ENCODE measurements at regions not wholly inside any gene's neighbourhood (a gene's known extent, or its start where the extent isn't known, plus 50 kb on each side); places are given as distances from the start of the nearest gene placed in this dataset.

- Histone ChIP-seq H3K9me3 (ENCODE audit: insufficient read depth, low read length) (no peaks in the 10 kb centered on the region), H3K27ac (ENCODE audit: low read length) (no peak overlapping the region), H3K36me3 (replicated peaks; ENCODE audit: low read depth, low read length) (no peaks in the 10 kb centered on the region), H3K4me3 (ENCODE audit: low read length) (no peak overlapping the region), H3K27me3 (ENCODE audit: low read depth, low read length) (peaks cover 28% of the 10 kb centered on the region), H2AFZ (ENCODE audit: low read depth, low read length) (no peak overlapping the region), H3K9ac (ENCODE audit: low read length) (no peak overlapping the region), H3K4me1 (ENCODE audit: low read length) (no peaks in the 10 kb centered on the region), H3K79me2 (ENCODE audit: low read length) (no peaks in the 10 kb centered on the region), H3K4me2 (ENCODE audit: low read length) (no peak overlapping the region), H4K20me1 (ENCODE audit: insufficient read depth, low read length) (no peaks in the 10 kb centered on the region)
- TF ChIP-seq CTCF (IDR thresholded peaks at IDR 0.05; ENCODE audit: low read depth, low read length), result no peak
- no peak for TF ChIP-seq EZH2phosphoT487 (IDR thresholded peaks at IDR 0.05; ENCODE audit: low read depth)
Observed at GRCh38 chr9:120281665-120282064, 298.3 kb downstream of the CDK5RAP2 start.

GRCh38 chr9:120267929-120268328 lies 312.0 kb downstream of the CDK5RAP2 start:
- Histone ChIP-seq H4K20me1 (ENCODE audit: insufficient read depth, low read length) (no peaks in the 10 kb centered on the region), H3K27me3 (ENCODE audit: low read depth, low read length) (peaks cover 9% of the 10 kb centered on the region), H3K9ac (ENCODE audit: low read length) (no peak overlapping the region), H3K4me1 (ENCODE audit: low read length) (no peaks in the 10 kb centered on the region), H3K4me2 (ENCODE audit: low read length) (no peak overlapping the region), H2AFZ (ENCODE audit: low read depth, low read length) (no peak overlapping the region), H3K4me3 (ENCODE audit: low read length) (no peak overlapping the region), H3K36me3 (replicated peaks; ENCODE audit: low read depth, low read length) (no peaks in the 10 kb centered on the region), H3K79me2 (ENCODE audit: low read length) (no peaks in the 10 kb centered on the region), H3K27ac (ENCODE audit: low read length) (no peak overlapping the region), H3K9me3 (ENCODE audit: insufficient read depth, low read length) (no peaks in the 10 kb centered on the region)
- TF ChIP-seq CTCF (IDR thresholded peaks at IDR 0.05; ENCODE audit: low read depth, low read length) (no peak), EZH2phosphoT487 (IDR thresholded peaks at IDR 0.05; ENCODE audit: low read depth) (no peak)

GRCh38 chr9:120265791-120266190 lies 314.2 kb downstream of the CDK5RAP2 start:
- H3K9ac ChIP-seq (ENCODE audit: low read length), result no peak overlapping the region
- no peaks in the 10 kb centered on the region for H3K36me3 ChIP-seq (replicated peaks; ENCODE audit: low read depth, low read length)
- no peak overlapping the region for H2AFZ ChIP-seq (ENCODE audit: low read depth, low read length)

GRCh38 chr9:120264528-120264927 lies 315.4 kb downstream of the CDK5RAP2 start:
- TF ChIP-seq CTCF (IDR thresholded peaks at IDR 0.05; ENCODE audit: low read depth, low read length), result no peak
- no peak for TF ChIP-seq EZH2phosphoT487 (IDR thresholded peaks at IDR 0.05; ENCODE audit: low read depth)
- Histone ChIP-seq H3K4me1 (ENCODE audit: low read length) (no peaks in the 10 kb centered on the region), H3K36me3 (replicated peaks; ENCODE audit: low read depth, low read length) (no peaks in the 10 kb centered on the region), H3K4me3 (ENCODE audit: low read length) (no peak overlapping the region), H4K20me1 (ENCODE audit: insufficient read depth, low read length) (no peaks in the 10 kb centered on the region), H3K27ac (ENCODE audit: low read length) (no peak overlapping the region), H3K9ac (ENCODE audit: low read length) (no peak overlapping the region), H3K79me2 (ENCODE audit: low read length) (no peaks in the 10 kb centered on the region), H3K27me3 (ENCODE audit: low read depth, low read length) (peaks cover 14% of the 10 kb centered on the region), H2AFZ (ENCODE audit: low read depth, low read length) (no peak overlapping the region), H3K9me3 (ENCODE audit: insufficient read depth, low read length) (no peaks in the 10 kb centered on the region), H3K4me2 (ENCODE audit: low read length) (no peak overlapping the region)

More at GRCh38 chr9:120265791-120266190, 314.2 kb downstream of the CDK5RAP2 start:
- Histone ChIP-seq H3K9me3 (ENCODE audit: insufficient read depth, low read length) (no peaks in the 10 kb centered on the region), H3K4me1 (ENCODE audit: low read length) (no peaks in the 10 kb centered on the region), H3K27me3 (ENCODE audit: low read depth, low read length) (peaks cover 11% of the 10 kb centered on the region), H3K27ac (ENCODE audit: low read length) (no peak overlapping the region), H3K4me2 (ENCODE audit: low read length) (no peak overlapping the region), H3K79me2 (ENCODE audit: low read length) (no peaks in the 10 kb centered on the region), H3K4me3 (ENCODE audit: low read length) (no peak overlapping the region), H4K20me1 (ENCODE audit: insufficient read depth, low read length) (no peaks in the 10 kb centered on the region)
- TF ChIP-seq CTCF (IDR thresholded peaks at IDR 0.05; ENCODE audit: low read depth, low read length) (no peak), EZH2phosphoT487 (IDR thresholded peaks at IDR 0.05; ENCODE audit: low read depth) (no peak)

All from OCI-LY3 (cell line).